Endothelial cell of umbilical vein (primary cell): ENCODE measurements at regions not wholly inside any gene's neighbourhood (a gene's known extent, or its start where the extent isn't known, plus 50 kb on each side); places are given as distances from the start of the nearest gene placed in this dataset.

Source experiments
- CTCF ChIP-seq, 2 donors: IDR thresholded peaks; 1 replicate in 1 of 2; 2 replicates in 1 of 2; pipeline ENCODE4 v1.5.1; 2011; ENCODE audit warnings: low read length in 2 of 2, mild to moderate bottlenecking in 2 of 2, moderate library complexity in 2 of 2, control low read depth in 1 of 2, inconsistent platforms in 1 of 2, low read depth in 1 of 2; ENCODE audit not compliant: insufficient read depth in 1 of 2; ENCODE audit errors: extremely low read depth in 1 of 2
- EZH2 ChIP-seq: IDR thresholded peaks from 2 replicates; pipeline ENCODE4 v1.6.1; 2012; ENCODE audit warnings: borderline replicate concordance, low read depth, mild to moderate bottlenecking, moderate library complexity, low read length, inconsistent platforms; ENCODE audit not compliant: severe bottlenecking
- MYC ChIP-seq: IDR thresholded peaks from one replicate; pipeline ENCODE4 v1.6.1; 2011; ENCODE audit warnings: mild to moderate bottlenecking, low read depth, low read length
- POLR2A ChIP-seq: IDR thresholded peaks from 2 replicates; pipeline ENCODE4 v1.6.1; 2012; ENCODE audit warnings: low read depth, mild to moderate bottlenecking, control low read depth, low read length

GRCh38 chr1:229034342-229034741 is 236.6 kb upstream of the RAB4A start:
- TF ChIP-seq CTCF (IDR thresholded peaks at IDR 0.05; ENCODE audit: extremely low read depth in 1 of 2, insufficient read depth in 1 of 2, low read depth in 1 of 2, low read length in 2 of 2) (no peak), POLR2A (no peak), EZH2 (no peak), MYC (no peak)
